ENCODE measurements at regions not wholly inside any gene's neighbourhood (a gene's known extent, or its start where the extent isn't known, plus 50 kb on each side); places are given as distances from the start of the nearest gene placed in this dataset.

- no peak for TF ChIP-seq TSC22D4 (tag; IDR thresholded peaks at IDR 0.05)
- TF ChIP-seq NCOA4 (IDR thresholded peaks at IDR 0.05; ENCODE audit: partially characterized antibody): no peak
These were observed 243.0 kb upstream of the PDE3A start (continued) for GRCh38 chr12:20125276-20125798.

- intact Hi-C loops (cut with micrococcal nuclease): no loop called here
- TF ChIP-seq ZNF764 (CRISPR knock-in tag; IDR thresholded peaks at IDR 0.05; ENCODE audit: low read depth): no peak
- TF ChIP-seq ZNF436 (CRISPR knock-in tag; IDR thresholded peaks at IDR 0.05): no peak
- TF ChIP-seq SMARCB1 (IDR thresholded peaks at IDR 0.05; ENCODE audit: insufficient read length, low read depth): no peak
- no peak for TF ChIP-seq AFF1 (IDR thresholded peaks at IDR 0.05; ENCODE audit: low read depth in 1 of 2, partially characterized antibody in 2 of 2)
- no peak for TF ChIP-seq STAT5A (IDR thresholded peaks at IDR 0.05; ENCODE audit: borderline replicate concordance, low read length)
- TF ChIP-seq, protein P1, sequence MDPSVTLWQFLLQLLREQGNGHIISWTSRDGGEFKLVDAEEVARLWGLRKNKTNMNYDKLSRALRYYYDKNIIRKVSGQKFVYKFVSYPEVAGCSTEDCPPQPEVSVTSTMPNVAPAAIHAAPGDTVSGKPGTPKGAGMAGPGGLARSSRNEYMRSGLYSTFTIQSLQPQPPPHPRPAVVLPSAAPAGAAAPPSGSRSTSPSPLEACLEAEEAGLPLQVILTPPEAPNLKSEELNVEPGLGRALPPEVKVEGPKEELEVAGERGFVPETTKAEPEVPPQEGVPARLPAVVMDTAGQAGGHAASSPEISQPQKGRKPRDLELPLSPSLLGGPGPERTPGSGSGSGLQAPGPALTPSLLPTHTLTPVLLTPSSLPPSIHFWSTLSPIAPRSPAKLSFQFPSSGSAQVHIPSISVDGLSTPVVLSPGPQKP (CRISPR knock-in tag; IDR thresholded peaks at IDR 0.05): no peak
- TF ChIP-seq, protein P2, sequence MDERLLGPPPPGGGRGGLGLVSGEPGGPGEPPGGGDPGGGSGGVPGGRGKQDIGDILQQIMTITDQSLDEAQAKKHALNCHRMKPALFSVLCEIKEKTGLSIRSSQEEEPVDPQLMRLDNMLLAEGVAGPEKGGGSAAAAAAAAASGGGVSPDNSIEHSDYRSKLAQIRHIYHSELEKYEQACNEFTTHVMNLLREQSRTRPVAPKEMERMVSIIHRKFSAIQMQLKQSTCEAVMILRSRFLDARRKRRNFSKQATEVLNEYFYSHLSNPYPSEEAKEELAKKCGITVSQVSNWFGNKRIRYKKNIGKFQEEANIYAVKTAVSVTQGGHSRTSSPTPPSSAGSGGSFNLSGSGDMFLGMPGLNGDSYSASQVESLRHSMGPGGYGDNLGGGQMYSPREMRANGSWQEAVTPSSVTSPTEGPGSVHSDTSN (CRISPR knock-in tag; IDR thresholded peaks at IDR 0.05; ENCODE audit: low read depth): no peak
- TF ChIP-seq, protein P2 (tag; conservative IDR thresholded peaks at IDR 0.05; ENCODE audit: low read depth): no peak
- no peak for TF ChIP-seq ZBTB17 (CRISPR knock-in tag; IDR thresholded peaks at IDR 0.05)
- no peak for TF ChIP-seq ZNF778 (CRISPR knock-in tag; IDR thresholded peaks at IDR 0.05)
- TF ChIP-seq TEAD1 (CRISPR knock-in tag; IDR thresholded peaks at IDR 0.05): no peak
- TF ChIP-seq HOXB6 (CRISPR knock-in tag; IDR thresholded peaks at IDR 0.05; ENCODE audit: borderline replicate concordance): no peak
- no peak for TF ChIP-seq TCF7 (IDR thresholded peaks at IDR 0.05; ENCODE audit: borderline replicate concordance)
These were observed 241.7 kb upstream of the PDE3A start for GRCh38 chr12:20126601-20127000.

More at GRCh38 chr12:20126601-20127000, 241.7 kb upstream of the PDE3A start:
- CTCF ChIA-PET (ENCODE audit: low intra/inter-chr PET ratio): no interaction called here
- H3K79me2 ChIP-seq (ENCODE audit: control insufficient read depth, insufficient read depth, low read length): no peaks in the 10 kb centered on the region
- no peaks in the 10 kb centered on the region for H3K9me1 ChIP-seq (ENCODE audit: control insufficient read depth, insufficient read depth, low read length)
- no peak overlapping the region for H3K4me3 ChIP-seq
- DNase-seq (ENCODE audit: extremely low read depth in 1 of 4, low spot score in 3 of 4) (no peak), ATAC-seq (no peak), FAIRE-seq (no peak)
- 0% methylated on average over 4 of the region's 4 CpGs for WGBS (ENCODE audit: insufficient coverage, low coverage, missing lambda C conversion rate)
- no peak overlapping the region for H3K4me2 ChIP-seq (ENCODE audit: insufficient read depth, low read length)
- no peaks in the 10 kb centered on the region for H3K4me1 ChIP-seq (replicated peaks in 1 of 2; ENCODE audit: control insufficient read depth in 2 of 2, insufficient read depth in 2 of 2, low read length in 2 of 2)
- no peaks in the 10 kb centered on the region for H4K20me1 ChIP-seq (replicated peaks; ENCODE audit: control insufficient read depth, insufficient read depth, low read length)
- no peaks in the 10 kb centered on the region for H3K36me3 ChIP-seq (ENCODE audit: control insufficient read depth, insufficient read depth, low read length)
- no peaks in the 10 kb centered on the region for H3K9me3 ChIP-seq (replicated peaks; ENCODE audit: control insufficient read depth, insufficient read depth, low read depth, low read length)
- no peak overlapping the region for H2AFZ ChIP-seq (ENCODE audit: low read depth, low read length)
- no peak overlapping the region for H3K9ac ChIP-seq (ENCODE audit: insufficient read depth in 1 of 2, low read depth in 2 of 2, low read length in 2 of 2)
- no TSS peak for BruUV-seq (replicated peaks)
- in situ Hi-C loops (cut with MboI): no loop called here
- POLR2A ChIA-PET: no interaction called here
- no peaks in the 10 kb centered on the region for H3K27me3 ChIP-seq (ENCODE audit: control insufficient read depth in 2 of 2, insufficient read depth in 2 of 2, low read length in 2 of 2)
- no peak overlapping the region for H3K27ac ChIP-seq (ENCODE audit: extremely low read depth, low read depth, low read length)

Data from K562 (cell line).